ENCODE measurements at regions not wholly inside any gene's neighbourhood (a gene's known extent, or its start where the extent isn't known, plus 50 kb on each side); places are given as distances from the start of the nearest gene placed in this dataset.

GRCh38 chr5:89983216-89983615, 426.3 kb downstream of the CETN3 start:
- TF ChIP-seq CTCF (IDR thresholded peaks at IDR 0.05) (no peak), POLR2A (IDR thresholded peaks at IDR 0.05; ENCODE audit: low read depth) (no peak), POLR2AphosphoS5 (IDR thresholded peaks at IDR 0.05) (no peak), EP300 (IDR thresholded peaks at IDR 0.05) (no peak)

All from esophagus muscularis mucosa (tissue), 4 donors.